ENCODE measurements at regions not wholly inside any gene's neighbourhood (a gene's known extent, or its start where the extent isn't known, plus 50 kb on each side); places are given as distances from the start of the nearest gene placed in this dataset.

- Histone ChIP-seq H3K36me3 (ENCODE audit: control insufficient read depth in 4 of 4, insufficient read depth in 3 of 4, low read depth in 1 of 4, low read length in 3 of 4) (no peaks in the 10 kb centered on the region), H3K27ac (ENCODE audit: low read depth in 1 of 2, low read length in 2 of 2) (no peak overlapping the region), H3K27me3 (ENCODE audit: control insufficient read depth in 4 of 4, insufficient read depth in 4 of 4, low read length in 3 of 4) (peaks cover 0 to 8% (median 0%) of the 10 kb centered on the region in 4 donors), H3K4me3 (ENCODE audit: low read depth in 1 of 3, low read length in 3 of 3) (no peak overlapping the region), H3K9ac (ENCODE audit: low read depth in 1 of 2, low read length in 2 of 2) (no peak overlapping the region), H3K9me3 (ENCODE audit: control insufficient read depth in 4 of 4, low read length in 3 of 4) (peaks cover under 1 to 6% (median 1%) of the 10 kb centered on the region in 4 donors), H3K4me1 (ENCODE audit: control insufficient read depth in 4 of 4, insufficient read depth in 4 of 4, low read length in 3 of 4) (no peaks in the 10 kb centered on the region)
- WGBS, result 71% methylated on average over 16 of the region's 16 CpGs
- TF ChIP-seq FOXA1 (IDR thresholded peaks at IDR 0.05), result no peak
- no peak for TF ChIP-seq YY1 (IDR thresholded peaks at IDR 0.05)
- no peak for DNase-seq (ENCODE audit: low spot score)
Observed at GRCh38 chr19:30277941-30278881, 94.0 kb upstream of the ZNF536 start.

DNA sequence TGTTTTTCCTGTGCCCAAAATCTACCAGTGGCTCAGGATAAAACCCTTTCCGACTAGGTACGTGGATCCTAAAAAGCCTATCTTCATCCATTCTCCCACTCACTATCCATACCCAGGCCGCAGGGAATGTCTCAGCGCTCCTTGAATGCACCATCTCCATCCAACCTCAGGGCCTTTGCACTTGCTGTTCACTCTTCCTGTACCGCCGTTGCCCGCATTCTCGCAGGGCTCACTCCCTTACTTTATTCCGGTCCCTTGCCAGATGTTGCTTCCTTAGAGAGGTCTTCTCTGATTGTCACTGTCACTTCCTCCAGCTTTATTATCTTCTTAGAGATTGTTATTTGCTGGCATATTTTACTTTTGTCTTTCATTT lies 93.3 kb upstream of the ZNF536 start:
- Histone ChIP-seq H3K9me3 (ENCODE audit: control insufficient read depth in 4 of 4, low read length in 3 of 4) (no peaks in the 10 kb centered on the region), H3K4me3 (ENCODE audit: low read depth in 1 of 3, low read length in 3 of 3) (no peak overlapping the region), H3K27me3 (ENCODE audit: control insufficient read depth in 4 of 4, insufficient read depth in 4 of 4, low read length in 3 of 4) (peaks cover 0 to 8% (median 0%) of the 10 kb centered on the region in 4 donors), H3K36me3 (ENCODE audit: control insufficient read depth in 4 of 4, insufficient read depth in 3 of 4, low read depth in 1 of 4, low read length in 3 of 4) (no peaks in the 10 kb centered on the region), H3K9ac (ENCODE audit: low read depth in 1 of 2, low read length in 2 of 2) (no peak overlapping the region), H3K27ac (ENCODE audit: low read depth in 1 of 2, low read length in 2 of 2) (no peak overlapping the region), H3K4me1 (ENCODE audit: control insufficient read depth in 4 of 4, insufficient read depth in 4 of 4, low read length in 3 of 4) (no peaks in the 10 kb centered on the region)
- DNase-seq (ENCODE audit: low spot score), result no peak
- 92% methylated on average over 9 of the region's 9 CpGs for WGBS
- no peak for TF ChIP-seq ATF3 (IDR thresholded peaks at IDR 0.05)
- TF ChIP-seq RAD21 (IDR thresholded peaks at IDR 0.05), result no peak
- no peak for TF ChIP-seq HNF4G (IDR thresholded peaks at IDR 0.05)
- TF ChIP-seq JUND (IDR thresholded peaks at IDR 0.05), result no peak
- no peak for TF ChIP-seq YY1 (IDR thresholded peaks at IDR 0.05)
- no peak for TF ChIP-seq REST (IDR thresholded peaks at IDR 0.05)
- no peak for TF ChIP-seq NR2F2 (IDR thresholded peaks at IDR 0.05)
- no peak for TF ChIP-seq TAF1 (conservative IDR thresholded peaks at IDR 0.05)
- TF ChIP-seq, protein P1, sequence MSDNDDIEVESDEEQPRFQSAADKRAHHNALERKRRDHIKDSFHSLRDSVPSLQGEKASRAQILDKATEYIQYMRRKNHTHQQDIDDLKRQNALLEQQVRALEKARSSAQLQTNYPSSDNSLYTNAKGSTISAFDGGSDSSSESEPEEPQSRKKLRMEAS (IDR thresholded peaks at IDR 0.05), result no peak
- no peak for TF ChIP-seq FOXA2 (IDR thresholded peaks at IDR 0.05)
- TF ChIP-seq RXRA (IDR thresholded peaks at IDR 0.05), result no peak
- no peak for TF ChIP-seq HNF4A (conservative IDR thresholded peaks at IDR 0.05)
- TF ChIP-seq ZBTB33 (IDR thresholded peaks at IDR 0.05), result no peak
- TF ChIP-seq FOXA1 (IDR thresholded peaks at IDR 0.05), result no peak

Measured in liver (tissue), 7 donors.